Progenitor cell of endocrine pancreas (in vitro differentiated cells): ENCODE measurements at regions not wholly inside any gene's neighbourhood (a gene's known extent, or its start where the extent isn't known, plus 50 kb on each side); places are given as distances from the start of the nearest gene placed in this dataset.

Source experiments
- DNase-seq: peaks from one replicate; pipeline ENCODE4 v3.0.0; 2021; ENCODE audit warnings: low spot score; ENCODE audit not compliant: unreplicated experiment
- H3K27ac Mint-ChIP-seq: 2 replicates; pipeline ENCODE4 v1.8.0; 2021; ENCODE audit warnings: mild to moderate bottlenecking, moderate library complexity, mixed read lengths
- H3K27me3 Mint-ChIP-seq: 2 replicates; pipeline ENCODE4 v1.8.0; 2021; ENCODE audit warnings: mixed read lengths
- H3K36me3 Mint-ChIP-seq: 2 replicates; pipeline ENCODE4 v1.8.0; 2022; ENCODE audit warnings: mixed read lengths; ENCODE audit not compliant: insufficient read depth
- H3K4me1 Mint-ChIP-seq: 2 replicates; pipeline ENCODE4 v1.8.0; 2021; ENCODE audit warnings: low read depth, mixed read lengths
- H3K4me3 Mint-ChIP-seq: 2 replicates; pipeline ENCODE4 v1.8.0; 2021; ENCODE audit warnings: low read depth, mild to moderate bottlenecking, moderate library complexity, mixed read lengths
- H3K9me3 Mint-ChIP-seq: 2 replicates; pipeline ENCODE4 v1.8.0; 2021; ENCODE audit warnings: low read depth, mixed read lengths
- CTCF ChIP-seq: fragments of 200-600 bp; sonication (generic); IDR thresholded peaks from one replicate; pipeline ENCODE4 v1.5.0; 2021; ENCODE audit warnings: antibody characterized with exemption, mild to moderate bottlenecking; ENCODE audit not compliant: unreplicated experiment

GRCh38 chr3:83216919-83217594 is 1455.6 kb upstream of the GBE1 start:
- TF ChIP-seq CTCF = no peak
- DNase-seq = no peak
- no peak overlapping the region for H3K4me3 Mint-ChIP-seq
- H3K4me1 Mint-ChIP-seq = no peaks in the 10 kb centered on the region
- no peaks in the 10 kb centered on the region for H3K36me3 Mint-ChIP-seq
- no peaks in the 10 kb centered on the region for H3K27me3 Mint-ChIP-seq
- no peak overlapping the region for H3K27ac Mint-ChIP-seq
- H3K9me3 Mint-ChIP-seq = peaks cover 3% of the 10 kb centered on the region

- H3K27ac Mint-ChIP-seq = no peak overlapping the region
These were observed 1433.8 kb upstream of the GBE1 start for GRCh38 chr3:83195243-83195642.

GRCh38 chr3:83193526-83193925 is 1432.1 kb upstream of the GBE1 start:
- H3K27ac Mint-ChIP-seq = no peak overlapping the region
- H3K9me3 Mint-ChIP-seq = no peaks in the 10 kb centered on the region
- no peaks in the 10 kb centered on the region for H3K27me3 Mint-ChIP-seq
- no peak overlapping the region for H3K4me3 Mint-ChIP-seq
- no peak for TF ChIP-seq CTCF
- no peaks in the 10 kb centered on the region for H3K36me3 Mint-ChIP-seq
- H3K4me1 Mint-ChIP-seq = no peaks in the 10 kb centered on the region
- DNase-seq = no peak

More at GRCh38 chr3:83195243-83195642, 1433.8 kb upstream of the GBE1 start:
- DNase-seq = no peak
- no peak for TF ChIP-seq CTCF
- H3K4me1 Mint-ChIP-seq = no peaks in the 10 kb centered on the region
- H3K36me3 Mint-ChIP-seq = no peaks in the 10 kb centered on the region
- no peak overlapping the region for H3K4me3 Mint-ChIP-seq
- H3K27me3 Mint-ChIP-seq = no peaks in the 10 kb centered on the region
- no peaks in the 10 kb centered on the region for H3K9me3 Mint-ChIP-seq

- Mint-ChIP-seq H3K4me3 (no peak overlapping the region), H3K36me3 (peaks cover 1% of the 10 kb centered on the region), H3K27ac (no peak overlapping the region), H3K27me3 (no peaks in the 10 kb centered on the region), H3K9me3 (peaks cover 12% of the 10 kb centered on the region), H3K4me1 (no peaks in the 10 kb centered on the region)
- no peak for TF ChIP-seq CTCF
- no peak for DNase-seq
These were observed 1428.2 kb upstream of the GBE1 start for GRCh38 chr3:83189634-83190033.

- TF ChIP-seq CTCF = no peak
- peaks cover 13% of the 10 kb centered on the region for H3K4me1 Mint-ChIP-seq
- no peak overlapping the region for H3K27ac Mint-ChIP-seq
These were observed 1408.0 kb upstream of the GBE1 start for GRCh38 chr3:83169473-83169872.

More at GRCh38 chr3:83169473-83169872, 1408.0 kb upstream of the GBE1 start:
- no peak overlapping the region for H3K4me3 Mint-ChIP-seq
- peaks cover 2% of the 10 kb centered on the region for H3K9me3 Mint-ChIP-seq
- no peaks in the 10 kb centered on the region for H3K36me3 Mint-ChIP-seq
- no peaks in the 10 kb centered on the region for H3K27me3 Mint-ChIP-seq
- DNase-seq = no peak
